Nephron progenitor cell (in vitro differentiated cells): ENCODE measurements at regions not wholly inside any gene's neighbourhood (a gene's known extent, or its start where the extent isn't known, plus 50 kb on each side); places are given as distances from the start of the nearest gene placed in this dataset.
A peak's percentile ranks its signal among the peaks of the same experiment; 100 is the strongest.

Experiments
- DNase-seq: peaks from one replicate; pipeline ENCODE4 v3.0.0; 2021
- H3K27ac Mint-ChIP-seq: 2 replicates; pipeline ENCODE4 v1.8.0; 2021; ENCODE audit warnings: mild to moderate bottlenecking, moderate library complexity, mixed read lengths
- H3K27me3 Mint-ChIP-seq: 2 replicates; pipeline ENCODE4 v1.8.0; 2021; ENCODE audit warnings: mild to moderate bottlenecking, low read depth, mixed read lengths; ENCODE audit not compliant: poor library complexity
- H3K36me3 Mint-ChIP-seq: 2 replicates; pipeline ENCODE4 v1.8.0; 2021; ENCODE audit warnings: low read depth, mixed read lengths
- H3K4me1 Mint-ChIP-seq: 2 replicates; pipeline ENCODE4 v1.8.0; 2021; ENCODE audit warnings: mixed read lengths
- H3K4me3 Mint-ChIP-seq: 2 replicates; pipeline ENCODE4 v1.8.0; 2021; ENCODE audit warnings: mild to moderate bottlenecking, moderate library complexity, mixed read lengths
- H3K9me3 Mint-ChIP-seq: 2 replicates; pipeline ENCODE4 v1.8.0; 2021; ENCODE audit warnings: mild to moderate bottlenecking, moderate library complexity, mixed read lengths
- CTCF ChIP-seq: fragments of 200-600 bp; sonication (generic); IDR thresholded peaks from 2 replicates; pipeline ENCODE4 v1.5.0; 2021; ENCODE audit warnings: antibody characterized with exemption

DNA sequence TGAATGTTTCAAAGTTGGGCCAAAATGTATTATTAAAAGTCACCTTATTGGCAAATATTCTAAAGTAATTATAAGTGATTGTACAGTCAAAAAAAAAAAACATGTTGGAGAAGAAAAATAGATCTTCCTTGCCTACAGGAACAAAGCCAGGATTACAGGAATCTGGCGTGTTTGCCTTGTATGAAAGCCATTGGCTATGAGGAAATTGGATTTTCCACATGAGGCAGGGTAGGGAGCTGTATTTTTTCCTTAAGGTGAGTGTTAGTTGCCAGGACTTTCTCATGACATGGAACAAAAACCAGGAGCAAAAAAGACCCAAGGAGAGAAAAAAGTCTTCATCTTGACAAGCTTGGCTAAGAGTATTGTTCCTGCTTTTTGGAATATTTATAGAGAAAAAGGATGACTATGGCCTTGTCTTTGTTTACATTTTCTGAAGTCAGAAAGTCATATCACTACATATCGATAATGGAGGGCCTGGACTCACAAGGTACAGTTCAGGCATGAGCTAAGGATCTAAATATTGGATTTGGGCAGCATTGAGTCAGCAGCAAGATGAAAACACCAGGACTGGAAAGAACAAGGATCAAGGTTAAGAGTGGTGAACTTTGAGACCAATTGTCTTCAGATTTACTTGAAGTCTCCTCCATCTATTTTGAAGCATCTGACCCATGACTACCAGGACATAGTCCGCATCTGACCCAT, 68.4 kb upstream of the FLRT2 start:
- Mint-ChIP-seq H3K27ac (no peak overlapping the region), H3K4me1 (peaks cover 26% of the 10 kb centered on the region)

DNA sequence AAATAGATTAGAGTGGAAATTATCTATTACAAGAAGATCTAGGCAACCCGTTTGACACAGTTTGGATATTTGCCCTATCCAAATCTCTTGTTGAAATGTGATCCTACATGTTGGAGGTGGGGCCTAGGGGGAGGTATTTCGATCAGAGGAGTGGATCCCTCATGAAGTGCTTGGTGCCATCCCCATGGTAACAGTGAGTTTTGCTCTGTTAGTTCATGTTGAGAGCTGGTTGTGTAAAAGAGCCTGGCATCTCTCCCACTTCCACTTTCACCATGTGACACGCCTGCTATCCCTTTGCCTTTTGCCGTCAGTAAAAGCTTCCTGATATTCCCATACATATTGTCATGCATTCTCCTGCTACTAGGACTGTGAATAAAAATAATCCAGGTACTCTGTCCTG, 66.4 kb upstream of the FLRT2 start:
- no peaks in the 10 kb centered on the region for H3K9me3 Mint-ChIP-seq
- no peaks in the 10 kb centered on the region for H3K36me3 Mint-ChIP-seq

More for the DNA sequence above, 68.4 kb upstream of the FLRT2 start:
- Mint-ChIP-seq H3K4me3 (no peak overlapping the region), H3K27me3 (peaks cover 4% of the 10 kb centered on the region), H3K9me3 (no peaks in the 10 kb centered on the region), H3K36me3 (no peaks in the 10 kb centered on the region)
- TF ChIP-seq CTCF: no peak
- no peak for DNase-seq

GRCh38 chr14:85464135-85464895, 65.6 kb upstream of the FLRT2 start:
- H3K27me3 Mint-ChIP-seq: peaks cover 4% of the 10 kb centered on the region
- no peak for DNase-seq
- H3K4me1 Mint-ChIP-seq: peaks cover 22% of the 10 kb centered on the region
- TF ChIP-seq CTCF: no peak
- no peak overlapping the region for H3K4me3 Mint-ChIP-seq
- H3K36me3 Mint-ChIP-seq: no peaks in the 10 kb centered on the region
- no peaks in the 10 kb centered on the region for H3K9me3 Mint-ChIP-seq
- peak overlapping the region; percentile 6 for H3K27ac Mint-ChIP-seq

More for the DNA sequence above, 66.4 kb upstream of the FLRT2 start:
- H3K4me1 Mint-ChIP-seq: peaks cover 22% of the 10 kb centered on the region
- H3K4me3 Mint-ChIP-seq: no peak overlapping the region
- TF ChIP-seq CTCF: no peak
- H3K27me3 Mint-ChIP-seq: peaks cover 4% of the 10 kb centered on the region
- DNase-seq: no peak
- H3K27ac Mint-ChIP-seq: no peak overlapping the region

- no peak for TF ChIP-seq CTCF
- no peaks in the 10 kb centered on the region for H3K36me3 Mint-ChIP-seq
- H3K4me1 Mint-ChIP-seq: peaks cover 36% of the 10 kb centered on the region
Observed at GRCh38 chr14:85466678-85467077, 63.3 kb upstream of the FLRT2 start.

GRCh38 chr14:85468816-85469215, 61.1 kb upstream of the FLRT2 start:
- peaks cover 37% of the 10 kb centered on the region for H3K4me1 Mint-ChIP-seq
- H3K36me3 Mint-ChIP-seq: no peaks in the 10 kb centered on the region
- no peak for DNase-seq
- H3K27ac Mint-ChIP-seq: no peak overlapping the region
- H3K4me3 Mint-ChIP-seq: no peak overlapping the region
- H3K9me3 Mint-ChIP-seq: no peaks in the 10 kb centered on the region
- no peaks in the 10 kb centered on the region for H3K27me3 Mint-ChIP-seq
- no peak for TF ChIP-seq CTCF

More at GRCh38 chr14:85466678-85467077, 63.3 kb upstream of the FLRT2 start:
- Mint-ChIP-seq H3K9me3 (no peaks in the 10 kb centered on the region), H3K4me3 (no peak overlapping the region), H3K27ac (peak overlapping the region; percentile 25), H3K27me3 (peaks cover 4% of the 10 kb centered on the region)
- no peak for DNase-seq
